ENCODE measurements at regions not wholly inside any gene's neighbourhood (a gene's known extent, or its start where the extent isn't known, plus 50 kb on each side); places are given as distances from the start of the nearest gene placed in this dataset.

DNA sequence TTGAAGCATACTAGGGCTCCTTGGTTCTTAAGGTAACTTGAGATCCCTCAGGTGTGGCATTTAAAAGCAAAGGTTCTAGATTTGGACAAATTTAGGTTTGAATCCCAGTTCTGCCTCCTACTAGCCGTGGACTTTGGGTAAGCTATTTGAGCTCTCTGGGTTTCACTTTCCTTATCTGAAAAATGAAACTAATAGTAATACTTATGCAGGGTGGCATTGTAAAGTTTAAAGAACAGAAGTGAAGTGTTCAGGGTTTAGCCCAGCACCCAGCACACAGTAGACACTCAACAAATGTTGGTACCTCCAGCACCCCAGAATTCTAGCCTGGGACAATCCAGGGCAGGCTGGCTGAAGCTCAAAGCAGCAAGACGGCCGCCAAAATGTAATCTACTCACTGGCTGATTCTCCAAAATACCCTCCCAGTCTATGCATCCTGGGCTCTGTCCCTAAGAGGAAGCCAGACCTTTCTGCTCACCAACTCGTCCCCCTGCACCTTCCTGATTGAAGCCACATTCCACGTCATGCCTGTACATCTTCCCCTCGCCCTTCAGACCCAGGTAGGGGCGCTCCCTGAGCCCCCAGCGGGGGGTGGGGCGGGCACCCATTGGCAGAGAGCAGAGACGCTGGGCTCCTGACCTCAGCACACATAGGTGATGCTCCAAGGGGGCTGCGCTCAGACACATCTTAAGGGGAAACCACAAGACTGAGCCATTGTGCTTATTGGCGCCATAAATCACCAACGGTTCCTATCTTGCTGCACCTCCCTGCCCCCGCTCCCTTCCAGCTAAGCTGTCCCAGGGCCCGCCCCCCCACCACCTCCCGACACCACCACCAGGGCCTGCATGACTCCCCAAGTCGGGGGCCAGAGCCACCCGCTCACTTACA is 160.6 kb downstream of the BCOR start:
- H3K36me3 ChIP-seq (ENCODE audit: control insufficient read depth, insufficient read depth, low read length) = no peaks in the 10 kb centered on the region
- H2BK20ac ChIP-seq (ENCODE audit: low read depth, low read length) = no peak overlapping the region
- no peak overlapping the region for H3K18ac ChIP-seq (ENCODE audit: low read depth, low read length)
- no peak for TF ChIP-seq MAZ (IDR thresholded peaks at IDR 0.05; ENCODE audit: borderline replicate concordance, low read depth, low read length)
- TF ChIP-seq FOS (IDR thresholded peaks at IDR 0.05; ENCODE audit: low read depth, low read length) = no peak
- WGBS, 2 experiments (ENCODE audit: extremely low coverage in 2 of 2, insufficient read length in 1 of 2) = 49% methylated on average over 8 of the region's 18 CpGs; no CpG with 5 or more reads in 1 of the 2 experiments
- no peaks in the 10 kb centered on the region for H3K9me3 ChIP-seq (ENCODE audit: control insufficient read depth, insufficient read depth, low read length)
- H3K9me1 ChIP-seq (ENCODE audit: insufficient read depth, low read length) = no peaks in the 10 kb centered on the region
- no peak overlapping the region for H3K56ac ChIP-seq (ENCODE audit: extremely low read depth, insufficient read depth, low read length)
- no peaks in the 10 kb centered on the region for H3K4me1 ChIP-seq (ENCODE audit: control insufficient read depth, insufficient read depth, low read length)
- peaks cover 6% of the 10 kb centered on the region; the same call in 1 of the 2 replicates for H3K27me3 ChIP-seq (ENCODE audit: control insufficient read depth, insufficient read depth, low read length)
- no peak for DNase-seq
- no TSS peak for BruUV-seq (replicated peaks)
- H3K14ac ChIP-seq (replicated peaks; ENCODE audit: low read depth, low read length) = no peak overlapping the region
- no peak overlapping the region for H3K4me2 ChIP-seq (ENCODE audit: low read depth, low read length)
- H4K20me1 ChIP-seq (ENCODE audit: insufficient read depth, low read length) = no peaks in the 10 kb centered on the region
- no peak overlapping the region for H4K91ac ChIP-seq (ENCODE audit: insufficient read depth, low read depth, low read length)
- ChIA-PET POLR2A (ENCODE audit: unreplicated experiment) (no interaction called here), CTCF (no interaction called here)
- no peak overlapping the region for H3K4ac ChIP-seq (ENCODE audit: low read depth, low read length)
- no peak overlapping the region for H3K4me3 ChIP-seq (ENCODE audit: insufficient read depth, low read depth, low read length)
- H3K9ac ChIP-seq (ENCODE audit: low read depth, low read length) = no peak overlapping the region
- no peak overlapping the region for H3K27ac ChIP-seq (ENCODE audit: insufficient read depth, low read length)
- H3K79me1 ChIP-seq (ENCODE audit: low read depth in 1 of 2, low read length in 2 of 2) = no peaks in the 10 kb centered on the region
- dilution Hi-C loops (cut with HindIII; ENCODE audit: low sequenced_read_pairs, unreplicated experiment) = no loop called here
- no peak overlapping the region for H3K23ac ChIP-seq (ENCODE audit: low read depth, low read length)
- in situ Hi-C loops (cut with MboI; ENCODE audit: low sequenced_read_pairs) = no loop called here
- H4K5ac ChIP-seq (ENCODE audit: low read depth, low read length) = no peak overlapping the region
- H2AK5ac ChIP-seq (ENCODE audit: low read depth, low read length) = no peak overlapping the region
- H2BK5ac ChIP-seq (ENCODE audit: low read depth, low read length, poor library complexity, severe bottlenecking) = no peak overlapping the region
- intact Hi-C loops (cut with micrococcal nuclease) = no loop called here
- ATAC-seq (ENCODE audit: low read depth) = no peak
- no peak overlapping the region for H4K8ac ChIP-seq (ENCODE audit: low read depth in 2 of 2, low read length in 2 of 2)
- H2AK9ac ChIP-seq (replicated peaks; ENCODE audit: low read depth, low read length, poor library complexity) = no peak overlapping the region
- no peak overlapping the region for H2BK120ac ChIP-seq (ENCODE audit: low read depth, low read length)
- H2AFZ ChIP-seq (replicated peaks; ENCODE audit: low read length, poor library complexity) = no peak overlapping the region
- no peak overlapping the region for H2BK15ac ChIP-seq (ENCODE audit: low read depth, low read length)

Data from IMR-90 (cell line).